HG03025 (cell line): ENCODE measurements at regions not wholly inside any gene's neighbourhood (a gene's known extent, or its start where the extent isn't known, plus 50 kb on each side); places are given as distances from the start of the nearest gene placed in this dataset.
"Not testable (repeated sequence)": the region's sequence is repeated elsewhere in the genome, so short reads cannot be mapped to it uniquely, and the experiment has no call there.

Experiments used
- ATAC-seq: cut with Tn5 transposase; IDR thresholded peaks from one replicate; pipeline ENCODE4 v1.9.1; 2021; ENCODE audit warnings: mild to moderate bottlenecking, moderate library complexity; ENCODE audit not compliant: unreplicated experiment, low FRiP score

- ATAC-seq = no peak
These were observed 203.6 kb upstream of the AGTR2 start for GRCh38 chrX:115966920-115967319.

- ATAC-seq = peak; percentile 68
These were observed 201.9 kb upstream of the AGTR2 start for GRCh38 chrX:115968436-115969252.

GRCh38 chrX:115970718-115971117 is 199.8 kb upstream of the AGTR2 start:
- ATAC-seq = no peak

GRCh38 chrX:115972717-115973116 is 197.8 kb upstream of the AGTR2 start:
- no peak for ATAC-seq

GRCh38 chrX:115978068-115978467 is 192.5 kb upstream of the AGTR2 start:
- no peak for ATAC-seq

GRCh38 chrX:115983148-115983547 is 187.4 kb upstream of the AGTR2 start:
- not testable (repeated sequence) for ATAC-seq

- not testable (repeated sequence) for ATAC-seq
These were observed 183.1 kb upstream of the AGTR2 start for GRCh38 chrX:115987464-115987863.

- ATAC-seq = no peak
These were observed 181.7 kb upstream of the AGTR2 start for GRCh38 chrX:115988825-115989224.

GRCh38 chrX:115989686-115990085 is 180.9 kb upstream of the AGTR2 start:
- ATAC-seq = no peak

- no peak for ATAC-seq
These were observed 161.2 kb upstream of the AGTR2 start for GRCh38 chrX:116009346-116009745.

GRCh38 chrX:116009861-116010710 is 160.5 kb upstream of the AGTR2 start:
- ATAC-seq = peak; percentile 89

- ATAC-seq = no peak
These were observed 159.6 kb upstream of the AGTR2 start for GRCh38 chrX:116010939-116011338.

- no peak for ATAC-seq
These were observed 139.2 kb upstream of the AGTR2 start for GRCh38 chrX:116031331-116031730.
